GM18867 (cell line): ENCODE measurements at regions not wholly inside any gene's neighbourhood (a gene's known extent, or its start where the extent isn't known, plus 50 kb on each side); places are given as distances from the start of the nearest gene placed in this dataset.

Experiments used
- ATAC-seq: cut with Tn5 transposase; IDR thresholded peaks from one replicate; pipeline ENCODE4 v1.9.1; 2021; ENCODE audit warnings: mild to moderate bottlenecking, moderate library complexity; ENCODE audit not compliant: unreplicated experiment

GRCh38 chr5:96247708-96248107 is 185.3 kb downstream of the PCSK1 start:
- no peak for ATAC-seq

GRCh38 chr5:96247097-96247701 is 185.8 kb downstream of the PCSK1 start:
- ATAC-seq = no peak

- ATAC-seq = no peak
Measured at GRCh38 chr5:96245140-96246091, 187.6 kb downstream of the PCSK1 start.

- no peak for ATAC-seq
Measured at GRCh38 chr5:96244696-96245095, 188.4 kb downstream of the PCSK1 start.

GRCh38 chr5:96243862-96244261 is 189.2 kb downstream of the PCSK1 start:
- no peak for ATAC-seq

GRCh38 chr5:96243203-96243602 is 189.8 kb downstream of the PCSK1 start:
- ATAC-seq = no peak

- ATAC-seq = no peak
Measured at GRCh38 chr5:96242571-96242970, 190.5 kb downstream of the PCSK1 start.

GRCh38 chr5:96236831-96237230 is 196.2 kb downstream of the PCSK1 start:
- no peak for ATAC-seq

- ATAC-seq = no peak
Measured at GRCh38 chr5:96236051-96236450, 197.0 kb downstream of the PCSK1 start.

- no peak for ATAC-seq
Measured at GRCh38 chr5:96235008-96235910, 197.8 kb downstream of the PCSK1 start.

GRCh38 chr5:96232602-96233001 is 200.4 kb downstream of the PCSK1 start:
- ATAC-seq = no peak

- no peak for ATAC-seq
Measured at GRCh38 chr5:96229188-96229587, 203.9 kb downstream of the PCSK1 start.

GRCh38 chr5:96228408-96228807 is 204.6 kb downstream of the PCSK1 start:
- no peak for ATAC-seq

GRCh38 chr5:96227957-96228356 is 205.1 kb downstream of the PCSK1 start:
- ATAC-seq = no peak

- ATAC-seq = no peak
Measured at GRCh38 chr5:96226941-96227552, 206.0 kb downstream of the PCSK1 start.

- ATAC-seq = no peak
Measured at GRCh38 chr5:96222129-96222528, 210.9 kb downstream of the PCSK1 start.

GRCh38 chr5:96220610-96221390 is 212.2 kb downstream of the PCSK1 start:
- ATAC-seq = no peak

GRCh38 chr5:96219580-96220281 is 213.3 kb downstream of the PCSK1 start:
- ATAC-seq = no peak

- no peak for ATAC-seq
Measured at GRCh38 chr5:96218653-96219052, 214.4 kb downstream of the PCSK1 start.
